GM19035 (cell line): ENCODE measurements at regions not wholly inside any gene's neighbourhood (a gene's known extent, or its start where the extent isn't known, plus 50 kb on each side); places are given as distances from the start of the nearest gene placed in this dataset.
"Not testable (repeated sequence)": the region's sequence is repeated elsewhere in the genome, so short reads cannot be mapped to it uniquely, and the experiment has no call there.

Experiments used
- ATAC-seq: cut with Tn5 transposase; IDR thresholded peaks from one replicate; pipeline ENCODE4 v1.9.1; 2021; ENCODE audit not compliant: unreplicated experiment

DNA sequence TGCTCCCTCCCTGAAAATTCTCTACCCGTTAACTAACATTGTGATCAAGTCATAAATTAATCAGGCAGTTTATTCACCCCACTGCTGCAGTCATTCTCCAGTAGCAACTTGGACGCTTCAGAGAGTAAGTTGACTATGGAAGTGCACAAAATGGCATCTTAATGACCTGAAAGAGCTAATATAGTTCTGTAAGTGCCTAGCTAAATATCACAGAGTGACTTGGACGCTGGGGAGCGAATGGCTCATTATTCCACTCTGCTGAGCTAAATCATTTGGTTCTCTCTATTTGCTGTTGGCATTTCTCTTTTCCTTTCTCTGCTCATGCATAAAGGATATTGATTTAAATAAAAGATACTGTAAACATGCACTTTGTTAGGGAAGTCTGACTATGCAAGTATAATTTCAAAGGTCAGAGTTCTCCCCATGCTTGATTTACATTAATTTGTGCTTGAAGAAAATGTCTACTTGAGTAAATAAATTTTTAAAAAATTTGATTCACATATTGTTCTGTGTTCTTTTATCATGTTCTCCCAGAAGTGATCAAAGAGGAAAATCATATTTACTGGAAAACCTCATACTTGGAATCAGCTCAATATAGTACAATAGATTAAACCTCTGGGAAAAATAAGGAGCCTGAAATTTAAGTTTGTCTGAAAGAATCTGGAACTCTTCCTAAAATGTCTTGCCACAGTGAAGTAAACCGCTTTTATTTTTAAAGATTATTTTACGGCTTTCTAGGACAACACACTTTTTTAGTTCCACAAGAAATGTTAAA, 169.5 kb upstream of the HAPLN1 start:
- no peak for ATAC-seq

DNA sequence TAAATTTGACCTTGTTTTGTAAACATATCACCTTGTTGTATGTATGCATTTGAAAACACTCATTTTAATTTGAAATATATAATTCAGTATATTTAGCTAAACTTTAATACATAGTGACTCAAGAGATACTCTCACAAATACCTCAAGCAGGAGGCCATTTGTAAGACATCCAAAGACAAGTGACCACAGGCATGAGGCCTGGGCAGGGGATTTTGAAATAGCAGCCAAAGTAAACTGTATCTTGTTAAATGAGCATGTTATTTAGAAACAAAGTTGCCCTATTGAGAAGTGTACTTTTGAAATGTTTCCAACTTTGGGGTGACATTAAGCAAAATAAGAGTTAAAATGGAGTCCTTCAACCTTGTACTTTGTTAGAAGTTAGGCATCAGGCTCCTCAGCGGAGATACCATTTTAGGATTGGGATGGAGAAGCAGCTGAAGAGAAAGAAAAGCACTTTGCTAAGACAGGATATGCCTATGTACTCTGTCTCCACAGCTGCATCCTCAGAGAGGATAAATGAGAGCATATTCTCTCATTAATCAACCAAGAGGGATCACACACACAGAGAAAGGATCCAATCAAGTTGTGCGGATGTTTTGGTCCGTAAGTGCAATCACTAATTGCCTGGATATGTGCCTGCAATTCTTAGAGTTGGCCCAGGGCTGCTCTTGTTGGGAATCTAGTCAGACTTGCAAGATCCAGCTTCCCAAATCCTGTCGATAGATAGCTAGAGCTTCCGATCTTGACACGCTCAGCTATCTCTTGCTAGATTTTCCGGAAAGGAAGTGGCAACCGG, 157.5 kb upstream of the HAPLN1 start:
- ATAC-seq, result no peak

DNA sequence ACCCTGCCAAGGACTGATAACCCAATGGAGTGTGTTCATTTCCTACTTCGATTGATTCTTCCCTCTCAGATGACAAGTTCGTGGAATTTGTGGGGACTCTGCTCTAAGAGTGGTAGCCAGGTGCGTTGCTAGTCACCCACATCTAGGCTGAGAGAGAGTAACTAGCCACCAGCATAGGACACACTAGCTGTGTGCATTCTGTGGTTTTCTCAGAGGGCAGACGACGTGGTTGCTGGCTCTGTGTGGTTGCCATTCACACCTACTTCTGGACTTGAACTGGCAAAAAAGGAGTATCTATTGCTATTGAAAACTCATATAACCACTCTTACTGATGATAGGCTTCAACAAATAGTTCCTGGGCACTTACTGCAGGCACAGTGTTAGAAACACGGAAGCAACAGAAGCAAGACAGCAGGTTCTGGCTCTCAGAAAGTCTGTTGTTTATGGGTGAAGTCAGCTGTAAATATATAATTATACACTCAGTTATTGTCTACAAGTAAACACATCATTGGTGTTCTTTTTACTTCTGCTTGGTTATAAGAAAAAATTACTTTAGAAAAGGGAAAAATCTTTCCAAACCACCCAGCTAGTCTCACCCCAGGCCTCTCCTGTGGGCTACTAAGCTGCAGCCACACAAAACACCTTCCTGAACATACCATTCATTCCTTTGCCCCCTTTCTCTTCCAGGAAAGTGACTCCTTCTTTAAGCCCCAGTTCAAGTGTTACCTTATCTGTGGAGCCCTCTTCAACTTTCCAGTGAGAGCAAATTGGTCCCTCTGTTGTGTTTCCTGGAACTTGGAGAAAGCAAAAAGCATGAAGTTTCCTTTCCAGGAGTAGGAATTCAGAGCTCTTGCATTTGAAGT, 151.1 kb upstream of the HAPLN1 start:
- no peak for ATAC-seq

DNA sequence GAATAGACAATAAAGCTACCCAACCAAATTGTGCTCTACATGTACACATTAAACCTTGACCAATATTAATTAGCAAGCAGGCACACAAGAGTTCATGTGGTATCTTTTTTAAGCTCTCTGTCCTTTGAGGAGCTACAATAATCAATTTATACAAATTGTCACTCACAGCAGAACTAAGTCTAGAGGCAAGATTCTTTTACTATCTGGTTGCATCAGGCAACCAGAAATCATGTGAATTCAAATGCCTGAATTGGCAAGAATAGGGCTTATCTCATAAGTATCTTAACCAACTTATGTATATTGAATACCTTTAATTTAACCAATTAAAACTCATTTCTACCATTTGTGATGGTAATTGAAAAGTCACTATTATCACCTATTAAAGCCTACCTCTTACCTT, 145.5 kb upstream of the HAPLN1 start:
- ATAC-seq, result no peak

DNA sequence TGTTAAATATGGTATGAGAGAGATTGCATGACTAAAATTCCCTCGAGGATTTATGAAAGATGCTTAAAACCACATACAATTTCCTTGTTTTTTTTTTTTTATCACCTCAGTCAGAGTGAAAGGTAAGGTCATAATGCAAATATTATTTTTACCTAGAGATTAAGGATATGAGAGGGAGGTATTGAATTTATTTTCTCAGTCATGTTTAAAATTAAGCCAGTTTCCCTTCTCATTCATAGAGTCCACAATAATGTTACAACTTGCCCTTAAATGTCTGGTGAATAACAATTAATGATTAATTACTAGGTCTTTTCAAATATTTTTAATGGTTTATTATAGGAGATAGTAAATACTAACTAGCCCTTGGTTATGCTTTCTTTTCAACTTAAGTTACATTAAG, 144.9 kb upstream of the HAPLN1 start:
- no peak for ATAC-seq

DNA sequence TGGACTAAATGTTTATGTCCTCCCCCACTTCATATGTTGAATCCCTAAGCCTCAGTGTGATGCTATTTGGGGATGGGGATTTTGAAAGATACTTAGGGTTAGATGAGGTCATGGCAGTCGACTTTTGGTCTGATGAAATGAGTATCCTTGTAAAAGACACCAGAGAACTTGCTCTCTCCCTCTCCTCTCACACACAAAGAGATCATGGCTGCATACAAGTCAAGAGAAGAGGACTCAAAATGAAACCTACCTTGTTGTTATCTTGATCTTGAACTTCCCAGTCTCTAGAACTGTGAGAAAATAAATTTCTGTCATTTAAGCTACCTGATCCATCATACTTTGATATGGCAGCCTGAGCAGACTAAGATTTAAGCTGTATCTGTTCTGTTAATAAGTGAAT, 144.0 kb upstream of the HAPLN1 start:
- ATAC-seq, result no peak

DNA sequence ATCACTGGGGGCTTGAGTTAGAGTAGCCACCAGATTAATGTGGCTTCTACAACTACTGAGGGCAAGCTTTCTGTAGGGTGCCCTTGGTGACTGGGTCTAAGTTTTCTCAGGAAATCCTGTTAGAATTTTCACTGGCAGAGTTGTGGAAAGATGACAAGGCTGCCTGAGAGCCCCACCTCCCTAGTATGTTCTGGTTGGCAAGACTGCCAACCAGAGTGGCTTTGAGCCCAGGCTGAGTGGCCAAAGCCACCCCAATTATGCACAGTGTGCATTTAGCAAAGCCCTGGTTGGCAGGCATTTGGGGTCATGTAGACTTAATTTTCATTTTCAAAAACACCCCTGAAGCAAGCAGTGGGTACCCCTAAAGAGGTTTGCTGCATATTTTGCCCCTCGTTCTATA, 136.7 kb upstream of the HAPLN1 start:
- no peak for ATAC-seq

DNA sequence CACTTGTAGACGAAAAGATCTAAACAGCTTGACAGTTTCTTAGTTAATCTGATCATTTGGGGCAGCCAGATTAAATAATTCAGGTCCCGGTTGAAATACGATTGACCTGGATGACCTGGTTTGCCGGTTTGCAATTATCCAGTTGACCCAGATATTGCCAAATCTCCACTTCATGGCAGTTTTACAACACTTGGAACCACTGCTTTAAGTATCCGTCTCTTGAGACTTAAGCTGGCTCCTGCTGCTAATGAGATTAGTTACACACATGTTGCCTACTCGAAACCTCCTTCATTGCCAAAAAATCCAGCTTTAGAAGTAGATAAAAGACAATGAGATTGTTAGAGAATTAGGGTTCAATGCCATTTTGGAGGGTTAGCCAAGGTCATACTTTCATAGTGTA, 136.2 kb upstream of the HAPLN1 start:
- ATAC-seq, result no peak

DNA sequence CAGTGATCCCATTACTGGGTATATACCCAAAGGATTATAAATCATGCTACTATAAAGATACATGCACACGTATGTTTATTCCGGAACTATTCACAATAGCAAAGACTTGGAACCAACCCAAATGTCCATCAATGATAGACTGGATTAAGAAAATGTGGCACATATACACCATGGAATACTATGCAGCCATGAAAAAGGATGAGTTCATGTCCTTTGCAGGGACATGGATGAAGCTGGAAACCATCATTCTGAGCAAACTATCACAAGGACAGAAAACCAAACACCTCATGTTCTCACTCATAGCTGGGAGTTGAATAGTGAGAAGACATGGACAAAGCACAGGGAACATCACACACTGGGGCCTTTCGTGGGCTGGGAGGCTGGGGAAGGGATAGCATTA, 129.8 kb upstream of the HAPLN1 start:
- ATAC-seq, result not testable (repeated sequence)

DNA sequence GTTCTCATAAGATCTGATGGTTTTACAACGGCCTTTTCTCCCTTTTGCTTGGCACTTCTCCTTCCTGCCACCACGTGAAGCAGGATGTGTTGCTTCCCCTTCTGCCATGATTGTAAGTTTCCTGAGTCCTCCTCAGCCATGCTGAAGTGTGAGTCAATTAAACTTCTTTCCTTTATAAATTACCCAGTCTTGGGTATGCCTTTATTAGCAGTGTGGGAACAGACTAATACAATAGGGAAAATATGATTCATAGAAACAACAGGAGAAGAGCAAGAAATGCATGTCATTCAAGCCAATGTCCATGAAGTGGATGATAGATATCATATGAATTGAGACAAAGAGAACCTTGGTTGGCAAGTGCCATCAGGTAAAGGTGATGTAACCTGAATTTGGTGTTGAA, 128.3 kb upstream of the HAPLN1 start:
- no peak for ATAC-seq

DNA sequence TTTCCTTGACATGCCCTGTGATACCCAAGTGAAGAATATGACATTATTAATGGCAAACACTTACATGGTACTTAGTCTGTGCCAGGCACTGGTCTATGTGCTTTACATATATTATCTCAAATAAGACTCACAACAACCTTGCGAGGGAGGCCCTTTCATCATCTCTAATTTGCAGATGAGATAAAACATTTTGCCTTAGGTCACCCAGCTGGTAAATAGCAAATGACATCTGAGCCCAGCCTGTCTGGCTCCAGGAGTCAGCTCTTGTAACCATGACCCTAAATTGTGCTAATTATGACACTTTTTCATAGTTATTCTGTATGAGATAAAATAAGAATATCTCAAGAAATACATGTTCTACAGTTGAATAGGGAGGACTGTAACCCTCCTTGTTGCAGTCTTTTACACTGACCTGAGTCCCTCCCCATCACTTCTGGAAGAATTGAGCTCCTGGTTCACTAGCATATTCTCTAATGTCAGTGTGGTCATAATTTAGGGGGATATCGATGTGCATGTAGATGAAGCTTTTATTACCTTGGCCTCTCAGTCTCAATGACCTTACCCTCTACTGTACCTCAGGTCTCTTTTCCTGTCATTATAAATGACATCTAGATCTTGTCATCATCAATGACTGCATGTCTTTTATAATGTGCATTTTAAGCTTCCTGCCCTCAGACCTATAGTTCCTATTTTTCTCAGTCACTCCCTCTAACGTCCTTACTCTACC, 126.1 kb upstream of the HAPLN1 start:
- ATAC-seq, result no peak

DNA sequence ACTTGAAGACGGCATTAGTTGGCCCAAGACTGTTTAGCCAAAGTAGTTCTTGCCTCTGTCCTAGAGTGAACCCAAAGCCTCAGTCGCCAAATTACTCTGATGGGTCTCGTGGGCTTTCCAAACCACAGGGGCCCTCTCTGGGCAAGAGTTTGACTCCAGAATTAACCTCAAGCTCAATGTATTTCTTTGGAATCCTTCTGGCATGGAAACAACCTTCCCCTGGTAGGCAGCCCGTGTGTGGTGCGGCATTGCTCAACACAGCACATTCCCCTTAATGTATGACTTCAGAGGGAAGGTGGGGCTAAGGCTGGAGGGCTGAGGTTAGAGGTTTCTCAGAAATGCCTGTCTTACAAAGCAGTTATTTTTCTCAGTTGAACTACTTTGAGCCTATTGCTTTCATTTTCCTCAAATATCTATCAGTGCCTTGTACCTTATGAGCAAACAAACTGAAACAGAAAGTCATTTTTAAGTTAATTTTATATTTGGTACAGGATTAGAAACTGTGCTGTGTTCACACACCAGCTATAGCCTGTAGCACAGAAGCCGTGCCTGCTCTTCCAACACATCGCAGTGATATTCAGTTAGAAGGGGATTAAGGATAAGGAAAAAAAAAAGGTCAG, 123.9 kb upstream of the HAPLN1 start:
- peak; percentile 99 for ATAC-seq

DNA sequence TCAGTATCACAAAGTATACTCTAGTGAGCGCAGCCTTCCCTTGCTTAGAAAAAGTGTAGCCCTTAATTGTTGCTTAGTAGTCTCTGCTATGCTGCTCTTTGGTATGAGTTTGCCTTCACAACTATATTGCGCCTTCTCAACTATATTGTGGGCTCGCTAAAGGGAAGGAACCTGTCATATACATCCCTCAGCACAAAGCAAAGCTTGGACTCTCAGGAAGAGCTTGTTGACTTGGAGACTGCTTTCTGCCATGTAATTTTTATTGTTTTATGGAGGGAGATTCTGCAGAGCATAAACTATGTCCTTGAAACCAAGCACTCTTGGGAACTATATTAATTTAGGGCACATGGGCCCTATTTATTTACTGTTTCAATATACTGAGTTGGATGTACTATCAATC, 119.1 kb upstream of the HAPLN1 start:
- no peak for ATAC-seq

DNA sequence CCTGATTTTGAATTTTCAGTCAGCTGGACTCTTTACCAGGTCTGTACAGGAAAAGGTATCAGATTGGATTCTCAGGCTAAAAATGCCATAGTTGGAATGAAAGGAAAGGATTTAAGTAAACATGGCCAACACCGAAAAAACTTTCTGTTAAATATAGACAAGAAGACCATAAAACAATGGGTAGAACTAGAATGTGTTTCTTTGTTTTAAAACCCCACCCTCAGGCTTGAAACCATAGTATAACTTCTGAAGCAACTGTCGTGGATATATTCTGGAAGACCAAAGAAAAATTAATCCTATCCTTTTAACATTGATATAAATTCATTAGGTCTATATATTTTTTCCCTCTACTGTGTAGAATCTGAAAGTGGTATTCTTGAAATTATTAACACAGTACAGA, 118.6 kb upstream of the HAPLN1 start:
- no peak for ATAC-seq

DNA sequence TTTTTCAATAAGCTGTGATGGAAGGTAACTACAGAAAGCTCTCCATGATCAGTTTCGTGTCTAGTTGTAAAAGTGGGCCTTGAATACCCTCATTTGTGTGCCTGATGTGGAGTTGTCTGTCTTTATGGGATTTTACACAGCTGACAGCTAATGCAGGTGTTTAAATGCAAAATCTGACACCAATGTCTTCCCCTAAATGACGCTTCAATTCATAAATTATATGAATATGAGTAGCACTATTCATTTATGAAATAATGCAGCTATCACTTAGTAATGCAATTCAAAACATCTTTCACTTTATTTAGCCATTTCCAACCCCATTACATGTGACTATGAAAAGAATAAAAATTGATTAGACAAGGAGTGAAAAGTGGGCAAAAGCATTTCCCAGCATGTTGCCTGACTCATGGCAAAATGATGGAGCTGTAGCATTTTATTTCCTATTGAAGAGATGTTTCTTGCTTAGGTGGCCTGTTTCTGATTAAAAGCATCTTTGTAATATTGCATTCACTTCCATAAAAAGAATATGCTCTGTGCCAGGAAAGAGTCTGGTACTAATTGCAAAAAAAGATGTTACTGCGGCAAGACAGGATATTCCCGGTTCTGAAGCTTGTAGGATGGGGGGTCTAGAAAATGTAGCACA, 116.7 kb upstream of the HAPLN1 start:
- ATAC-seq, result no peak

DNA sequence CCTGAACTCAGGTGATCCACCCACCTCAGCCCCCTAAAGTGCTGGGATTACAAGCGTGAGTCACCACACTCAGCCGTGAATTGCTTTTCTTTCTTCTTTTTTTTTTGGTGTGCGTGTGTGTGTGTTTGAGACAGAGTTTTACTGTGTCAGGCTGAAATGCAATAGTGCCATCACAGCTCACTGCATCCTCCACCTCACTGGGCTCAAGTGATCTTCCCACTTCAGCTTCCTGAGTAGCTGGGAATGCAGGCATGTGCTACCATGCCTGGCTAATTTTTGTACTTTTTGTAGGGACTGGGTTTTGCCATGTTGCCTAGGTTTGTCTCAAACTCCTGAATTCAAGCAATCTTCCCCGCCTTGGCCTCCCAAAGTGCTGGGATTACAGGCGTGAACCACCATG, 113.7 kb upstream of the HAPLN1 start:
- ATAC-seq, result no peak

DNA sequence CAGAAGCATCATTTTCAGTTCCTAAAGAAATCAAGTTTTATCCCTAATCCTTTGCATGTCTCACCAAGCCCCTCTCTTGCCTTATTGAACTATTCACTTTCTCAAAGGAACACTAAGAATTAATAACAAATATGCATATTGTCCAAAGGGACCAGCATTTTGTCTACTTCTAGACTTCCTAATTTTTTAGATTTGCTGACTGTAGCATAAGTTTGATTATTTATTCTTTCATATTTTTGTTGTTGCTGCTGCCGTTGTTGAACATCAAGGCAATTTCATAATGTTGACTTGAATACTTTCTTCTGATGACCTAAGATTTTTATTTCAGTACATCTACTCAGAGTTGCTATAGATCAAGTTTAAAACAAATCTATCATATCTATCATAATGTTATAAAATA, 111.2 kb upstream of the HAPLN1 start:
- no peak for ATAC-seq

DNA sequence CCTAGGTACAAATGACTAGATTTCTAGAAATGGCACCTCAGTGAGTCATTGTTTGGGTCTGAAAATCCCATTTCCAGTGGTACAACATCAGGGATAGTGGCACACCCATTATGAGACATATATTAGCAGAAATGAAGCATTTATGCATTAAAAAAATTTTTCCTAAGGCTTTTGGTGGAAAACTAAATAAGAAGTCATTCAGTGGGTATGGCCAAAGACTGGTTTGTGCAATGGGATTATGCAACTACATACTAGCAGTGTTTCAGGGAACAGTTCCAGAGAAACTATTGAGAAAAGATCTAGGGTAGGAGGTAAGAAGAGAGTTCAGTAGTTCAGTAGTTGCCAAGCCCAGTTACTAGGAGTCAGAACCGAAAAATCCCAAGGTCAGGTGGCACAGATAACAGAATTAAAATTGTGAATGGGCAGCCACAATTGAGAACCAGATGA, 106.5 kb upstream of the HAPLN1 start:
- ATAC-seq, result no peak

DNA sequence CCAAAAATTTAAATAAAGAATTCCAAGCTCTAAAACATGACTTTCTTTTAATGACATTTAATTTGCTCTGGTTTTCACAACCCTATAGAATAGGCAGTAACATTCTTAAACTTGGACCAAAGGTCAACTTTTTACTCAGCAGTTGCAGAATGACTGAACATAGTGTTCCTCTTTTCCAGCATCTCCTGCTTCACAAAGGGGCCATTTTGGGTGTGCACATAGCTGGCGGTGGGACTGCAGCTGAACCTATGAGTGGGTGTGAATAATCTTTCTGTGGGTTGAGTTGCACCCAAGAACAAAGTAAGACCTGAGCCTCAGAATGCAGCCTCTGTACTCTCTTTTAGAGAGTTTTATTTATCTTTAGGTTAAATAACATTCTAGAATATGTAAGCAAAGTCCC, 96.9 kb upstream of the HAPLN1 start:
- no peak for ATAC-seq

DNA sequence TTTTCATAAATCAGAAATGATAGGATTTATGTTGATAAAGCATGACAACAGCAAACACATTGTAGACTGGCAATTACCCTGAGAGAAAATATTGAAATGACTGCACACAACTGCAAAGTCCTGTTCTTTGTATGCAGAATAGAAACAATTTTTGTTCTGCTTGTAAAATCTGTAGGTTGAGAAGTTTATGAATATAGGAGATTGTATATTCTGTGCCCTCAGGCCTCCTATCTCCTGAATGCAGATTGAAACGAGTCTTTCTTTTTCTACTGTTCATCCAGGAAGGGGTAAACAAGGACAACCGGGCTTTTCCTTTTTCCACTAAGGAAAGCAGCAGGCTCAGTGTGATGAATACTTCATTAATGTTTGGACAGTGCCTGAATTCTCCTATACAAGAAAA, 95.0 kb upstream of the HAPLN1 start:
- ATAC-seq, result no peak
